H1 (cell line): ENCODE measurements at regions not wholly inside any gene's neighbourhood (a gene's known extent, or its start where the extent isn't known, plus 50 kb on each side); places are given as distances from the start of the nearest gene placed in this dataset.

Experiments
- ATF2 ChIP-seq: IDR thresholded peaks from 2 replicates; pipeline ENCODE4 v1.6.1; 2012; ENCODE audit warnings: low read length, inconsistent platforms
- EZH2 ChIP-seq: fragments of 200-600 bp; sonication (generic); IDR thresholded peaks from 2 replicates; pipeline ENCODE4 v1.7.1; 2012; ENCODE audit warnings: low read depth, mild to moderate bottlenecking, moderate library complexity, low read length, inconsistent platforms; ENCODE audit not compliant: severe bottlenecking
- RNF2 ChIP-seq: fragments of 200-900, 300-1000 bp; sonication (generic); IDR thresholded peaks from 2 replicates; pipeline ENCODE4 v1.7.1; 2016; ENCODE audit warnings: borderline replicate concordance, low read depth, mild to moderate bottlenecking, antibody characterized with exemption, low read length; ENCODE audit not compliant: poor library complexity, severe bottlenecking; ENCODE audit errors: missing control alignments

GRCh38 chr17:34825884-34826283 is 135.4 kb downstream of the CCT6B start (continued):
- no peak for TF ChIP-seq ATF2
- TF ChIP-seq RNF2: no peak
- TF ChIP-seq EZH2: no peak
